ENCODE measurements at regions not wholly inside any gene's neighbourhood (a gene's known extent, or its start where the extent isn't known, plus 50 kb on each side); places are given as distances from the start of the nearest gene placed in this dataset.

GRCh38 chr6:137724495-137725211 lies 142.4 kb upstream of the TNFAIP3 start:
- intact Hi-C loops (cut with DNase I), result no loop called here
- no peak for DNase-seq (ENCODE audit: low spot score)

DNA sequence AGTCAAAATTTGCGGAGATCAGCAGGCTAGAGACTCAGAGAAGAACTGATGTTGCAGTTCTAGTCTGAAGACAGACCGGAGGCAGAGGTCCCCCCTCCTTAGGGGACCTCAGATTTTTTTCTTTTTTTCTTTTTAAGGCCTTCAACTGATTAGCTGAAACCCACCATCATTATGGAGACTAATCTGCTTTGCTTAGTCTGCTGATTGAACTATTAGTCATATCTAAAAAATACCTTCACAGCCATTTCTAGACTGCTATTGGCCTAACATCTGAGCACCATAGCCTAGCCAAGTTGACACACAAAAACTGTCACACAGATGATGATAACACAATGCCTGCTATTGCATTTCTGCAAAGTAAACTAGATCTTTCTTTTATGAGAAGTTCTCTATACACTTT lies 141.1 kb upstream of the TNFAIP3 start:
- DNase-seq (ENCODE audit: low spot score), result no peak
- intact Hi-C loops (cut with DNase I), result no loop called here

DNA sequence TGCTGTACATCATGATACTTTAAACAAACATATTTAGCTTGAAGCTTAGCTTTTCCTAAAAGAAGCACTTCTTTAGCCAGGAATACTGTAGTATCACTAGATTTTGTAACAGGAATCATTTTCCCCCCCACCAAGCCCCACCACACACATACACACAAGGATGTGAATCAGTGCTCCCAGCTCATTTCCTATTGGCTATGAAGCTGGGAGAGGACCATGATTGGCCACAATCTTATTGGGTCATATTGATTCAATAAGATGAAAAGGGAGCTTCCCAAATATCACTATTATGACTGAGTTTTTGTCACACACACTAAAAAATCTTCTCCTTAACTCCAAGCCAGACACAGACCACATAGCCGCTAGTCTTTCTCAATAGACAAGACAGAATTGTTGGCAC lies 140.5 kb upstream of the TNFAIP3 start:
- intact Hi-C loops (cut with DNase I), result no loop called here
- DNase-seq (ENCODE audit: low spot score), result no peak

DNA sequence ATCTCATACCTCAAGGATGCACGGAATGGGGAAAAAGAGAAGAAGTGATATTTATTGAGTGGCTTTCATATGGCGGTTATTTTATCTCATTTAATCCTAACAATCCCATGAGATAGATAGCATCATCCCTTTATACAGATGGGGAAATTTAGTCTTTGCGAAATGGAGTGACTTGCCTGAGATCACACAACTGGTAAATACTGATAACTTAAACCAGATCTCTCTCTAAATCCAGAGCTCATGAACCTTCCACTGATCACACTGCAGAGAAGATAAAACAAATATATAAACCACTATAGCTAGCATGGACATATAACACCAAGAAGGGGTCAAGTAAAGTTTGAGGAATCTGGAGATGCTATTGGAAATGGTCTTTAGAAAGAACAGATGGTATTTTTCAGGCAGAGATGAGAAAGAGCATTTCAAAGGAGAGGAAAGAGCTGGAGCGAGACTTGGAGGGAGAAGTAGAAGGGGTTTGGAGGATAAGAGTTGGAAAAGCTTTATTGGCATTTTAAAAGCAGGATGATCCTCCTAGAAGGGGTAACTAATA lies 139.8 kb upstream of the TNFAIP3 start:
- intact Hi-C loops (cut with DNase I), result no loop called here
- DNase-seq (ENCODE audit: low spot score), result no peak

DNA sequence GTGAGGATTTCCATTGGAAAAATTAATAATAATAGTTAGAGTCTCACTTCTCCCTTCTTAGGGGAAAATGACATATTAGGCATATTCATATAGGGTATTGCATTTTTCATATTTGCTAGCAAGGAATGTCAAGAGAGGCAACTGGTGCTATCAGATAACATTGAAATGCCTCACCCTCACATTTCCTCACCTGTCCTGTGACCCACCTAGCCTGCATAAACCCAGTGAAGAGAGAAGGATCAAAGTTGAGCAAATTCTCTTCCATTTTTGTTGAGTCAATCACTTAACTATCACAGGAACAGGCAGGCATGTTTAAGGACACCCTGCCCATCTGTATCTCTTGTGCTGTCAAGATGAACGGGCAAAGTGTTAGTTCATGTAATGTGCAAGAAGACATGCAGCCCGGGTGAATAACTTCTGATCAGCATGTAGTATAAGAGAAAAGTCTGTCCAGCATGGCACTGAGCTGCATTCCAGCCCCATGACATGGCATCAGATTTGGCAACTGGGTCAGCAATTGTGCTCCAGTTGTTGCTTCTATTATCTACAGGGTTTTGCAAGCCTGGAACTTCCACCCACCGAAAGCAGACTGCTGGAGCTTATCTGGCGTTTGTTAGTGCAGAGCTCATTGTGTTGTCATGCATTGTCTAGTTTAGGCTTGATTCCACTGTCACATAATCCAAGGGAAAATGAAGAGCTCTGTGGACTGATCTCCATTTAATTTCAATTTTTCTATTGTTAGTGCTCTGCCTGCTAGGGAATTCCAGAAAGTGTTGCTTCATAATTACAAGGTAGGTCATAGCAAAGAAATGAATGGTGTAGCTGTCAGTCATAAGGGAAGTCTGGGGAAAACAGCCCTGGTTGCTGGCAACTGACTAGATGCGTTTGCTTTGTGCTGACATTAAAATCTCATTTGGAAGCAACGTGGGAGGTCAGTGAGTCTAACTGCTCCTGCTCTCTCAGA lies 138.4 kb upstream of the TNFAIP3 start:
- intact Hi-C loops (cut with DNase I), result no loop called here
- DNase-seq (ENCODE audit: low spot score), result no peak

GRCh38 chr6:137729866-137730629 lies 137.0 kb upstream of the TNFAIP3 start:
- DNase-seq (ENCODE audit: low spot score), result no peak
- intact Hi-C loops (cut with DNase I), result no loop called here

DNA sequence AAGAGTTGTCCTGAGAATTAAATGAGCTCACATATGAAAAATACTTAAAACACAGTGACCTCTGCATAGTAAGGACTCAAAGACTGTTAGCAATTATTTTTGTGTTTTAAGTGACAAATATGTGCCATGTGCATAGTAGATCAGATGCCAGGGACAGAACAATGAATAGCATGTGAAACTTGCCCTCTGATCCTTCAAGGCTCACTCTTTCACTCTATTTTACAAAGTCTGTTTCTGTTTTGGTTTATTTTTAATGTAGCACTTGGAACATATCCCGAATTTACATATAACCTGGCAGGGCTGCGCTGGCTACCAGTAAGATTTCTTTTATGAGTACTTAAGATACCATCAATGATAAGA lies 135.5 kb upstream of the TNFAIP3 start:
- intact Hi-C loops (cut with DNase I), result no loop called here
- DNase-seq (ENCODE audit: low spot score), result no peak

DNA sequence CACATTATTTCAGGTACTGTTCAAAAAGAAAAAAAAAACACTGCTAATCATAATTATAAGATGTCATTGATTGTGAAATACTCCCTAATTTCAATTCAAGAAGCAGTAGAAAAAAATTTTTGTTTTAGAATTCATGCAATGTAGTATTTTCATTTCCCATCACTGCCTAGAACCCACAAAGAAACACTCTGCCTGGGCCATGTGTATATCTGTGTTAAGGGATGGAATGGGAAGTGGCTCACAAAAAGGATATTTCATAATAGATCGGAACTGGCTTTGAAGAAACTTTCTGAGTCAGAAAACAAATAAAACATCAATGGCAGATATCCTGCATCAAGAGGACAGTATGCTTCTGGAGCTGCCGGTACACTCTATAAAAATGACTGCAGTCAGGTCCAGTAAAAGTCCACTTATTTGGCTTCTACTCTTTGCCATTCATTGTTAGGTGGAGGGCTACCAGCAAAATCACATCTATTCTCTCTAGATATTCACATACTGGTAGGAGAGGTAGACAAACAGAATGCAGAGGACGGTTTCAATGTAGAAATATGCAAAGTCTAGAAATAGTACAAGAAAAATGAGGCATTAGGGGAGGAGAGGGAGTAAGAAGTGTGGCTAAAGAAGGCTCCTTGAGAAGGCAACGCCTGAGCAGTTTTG lies 135.0 kb upstream of the TNFAIP3 start:
- no peak for DNase-seq (ENCODE audit: low spot score)
- intact Hi-C loops (cut with DNase I), result no loop called here

DNA sequence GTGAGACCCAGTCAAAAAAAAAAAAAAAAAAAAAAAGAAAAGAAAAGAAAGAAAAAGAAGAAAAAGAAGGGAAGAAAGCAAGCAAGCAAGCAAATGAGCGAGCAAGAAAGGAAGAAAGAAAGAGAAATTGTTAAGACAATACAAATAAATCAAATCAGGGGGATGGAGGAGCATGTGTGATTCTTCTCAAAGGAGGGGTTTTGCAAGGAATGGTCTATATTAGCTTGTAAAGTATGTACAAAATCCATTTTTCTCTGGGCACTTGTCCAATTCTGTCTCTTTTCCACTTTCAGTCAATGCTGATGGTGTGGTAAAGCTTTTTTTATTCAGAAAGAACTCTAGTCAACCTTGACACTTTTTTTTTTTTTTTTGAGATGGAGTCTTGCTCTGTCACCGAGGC lies 133.7 kb upstream of the TNFAIP3 start:
- intact Hi-C loops (cut with DNase I), result no loop called here
- DNase-seq (ENCODE audit: low spot score), result no peak

GRCh38 chr6:137734005-137734874 lies 132.8 kb upstream of the TNFAIP3 start:
- intact Hi-C loops (cut with DNase I), result no loop called here
- DNase-seq (ENCODE audit: low spot score), result no peak

GRCh38 chr6:137734875-137735182 lies 132.2 kb upstream of the TNFAIP3 start:
- intact Hi-C loops (cut with DNase I), result no loop called here
- DNase-seq (ENCODE audit: low spot score), result no peak

DNA sequence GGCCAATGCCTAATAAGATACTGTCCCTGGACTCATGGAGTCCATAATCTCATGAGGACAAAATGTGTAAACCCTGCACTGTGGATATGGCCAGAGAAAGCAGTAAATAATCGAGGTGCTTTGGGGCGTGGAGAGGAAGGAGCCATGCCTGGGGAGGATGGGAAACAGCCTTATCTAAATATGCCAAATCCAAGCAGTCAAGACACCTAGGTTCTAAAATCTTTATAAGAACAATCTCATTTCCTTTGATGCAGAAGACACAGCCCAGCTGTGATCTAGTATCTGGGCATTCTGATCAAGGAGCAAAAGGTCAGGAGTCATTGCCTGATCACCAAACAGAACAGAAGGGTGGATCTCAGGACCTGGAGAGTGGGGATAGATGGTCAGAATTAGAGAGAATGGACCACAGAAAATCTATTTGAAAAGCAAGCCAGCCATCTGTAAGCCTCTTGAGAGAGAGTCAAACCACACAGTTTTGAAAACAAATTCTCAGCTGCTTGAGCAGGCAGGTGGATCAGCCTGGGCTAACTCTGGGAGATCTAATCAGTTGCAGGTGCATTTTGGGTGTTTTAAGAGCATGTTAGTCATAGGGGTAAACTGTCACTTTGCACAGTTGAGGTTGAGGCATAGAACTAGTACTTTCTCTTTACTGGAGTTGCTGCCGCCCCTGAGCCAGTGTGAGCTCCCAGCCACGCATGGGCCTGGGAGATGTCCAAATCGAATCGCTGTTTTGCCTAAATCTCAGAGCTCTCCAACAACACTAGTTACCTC lies 130.8 kb upstream of the TNFAIP3 start:
- intact Hi-C loops (cut with DNase I), result no loop called here
- no peak for DNase-seq (ENCODE audit: low spot score)

GRCh38 chr6:137736911-137737310 lies 130.1 kb upstream of the TNFAIP3 start:
- intact Hi-C loops (cut with DNase I), result no loop called here
- DNase-seq (ENCODE audit: low spot score), result no peak

GRCh38 chr6:137737836-137738596 lies 129.0 kb upstream of the TNFAIP3 start:
- DNase-seq (ENCODE audit: low spot score), result no peak
- intact Hi-C loops (cut with DNase I), result no loop called here

DNA sequence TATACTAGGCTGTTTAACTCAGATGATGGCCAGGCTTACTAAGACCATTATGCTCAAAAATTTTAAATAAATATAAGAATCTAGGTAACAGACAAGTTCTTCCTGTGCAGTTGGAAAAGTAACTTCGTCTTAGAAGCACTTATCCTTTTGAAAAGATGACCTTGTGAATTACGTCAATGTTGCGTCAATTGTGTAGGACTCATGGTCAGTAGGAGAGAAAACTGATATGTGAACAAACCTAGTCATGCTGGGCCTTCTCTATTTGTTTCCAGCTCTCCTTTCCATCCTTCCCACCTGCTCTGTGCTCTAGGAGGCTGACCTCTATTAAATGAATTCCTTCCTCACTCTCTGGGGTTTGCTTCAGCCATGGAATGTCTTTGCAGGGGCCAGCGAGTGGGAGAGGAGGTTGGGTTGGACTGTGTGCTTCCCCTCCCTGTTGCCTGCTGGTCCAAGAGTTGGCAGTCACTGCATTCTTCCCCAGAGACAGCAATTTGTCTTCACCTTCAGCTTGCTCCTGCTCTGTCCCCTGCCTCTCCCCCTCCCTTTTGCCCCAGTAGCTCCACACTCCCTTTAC lies 128.0 kb upstream of the TNFAIP3 start:
- DNase-seq (ENCODE audit: low spot score), result no peak
- intact Hi-C loops (cut with DNase I), result no loop called here

DNA sequence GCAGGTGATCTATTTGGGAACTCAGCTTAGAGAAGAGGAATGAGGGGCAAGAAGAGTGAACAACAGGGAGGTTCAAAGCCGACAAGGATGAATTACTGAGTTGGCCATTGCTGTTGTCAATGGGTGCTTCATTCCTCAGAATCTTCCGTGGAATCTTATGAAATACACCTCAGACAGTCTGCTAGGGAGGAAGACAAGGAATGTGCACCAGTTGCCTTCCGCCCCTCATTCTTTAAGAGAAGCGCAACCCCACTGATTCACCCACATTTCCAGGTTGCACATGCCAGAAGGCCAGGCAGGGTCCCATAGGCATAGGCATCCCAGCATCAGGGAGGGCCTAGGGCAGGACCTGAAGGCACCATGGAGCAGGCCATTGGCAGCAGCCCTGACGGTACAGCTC lies 127.5 kb upstream of the TNFAIP3 start:
- intact Hi-C loops (cut with DNase I), result no loop called here
- DNase-seq (ENCODE audit: low spot score), result no peak
